GM18867 (cell line): ENCODE measurements at regions not wholly inside any gene's neighbourhood (a gene's known extent, or its start where the extent isn't known, plus 50 kb on each side); places are given as distances from the start of the nearest gene placed in this dataset.

Experiments used
- ATAC-seq: cut with Tn5 transposase; IDR thresholded peaks from one replicate; pipeline ENCODE4 v1.9.1; 2021; ENCODE audit warnings: mild to moderate bottlenecking, moderate library complexity; ENCODE audit not compliant: unreplicated experiment

- peak; percentile 50 for ATAC-seq
Measured at GRCh38 chr15:53462651-53463050, 296.8 kb downstream of the WDR72 start.

GRCh38 chr15:53461677-53462076 lies 297.8 kb downstream of the WDR72 start:
- no peak for ATAC-seq

GRCh38 chr15:53458736-53459135 lies 300.7 kb downstream of the WDR72 start:
- ATAC-seq = no peak

- ATAC-seq = no peak
Measured at GRCh38 chr15:53457479-53457878, 302.0 kb downstream of the WDR72 start.

- no peak for ATAC-seq
Measured at GRCh38 chr15:53454843-53455721, 304.4 kb downstream of the WDR72 start.

- ATAC-seq = no peak
Measured at GRCh38 chr15:53454535-53454842, 305.0 kb downstream of the WDR72 start.

GRCh38 chr15:53453253-53454105 lies 306.0 kb downstream of the WDR72 start:
- no peak for ATAC-seq

GRCh38 chr15:53448232-53449015 lies 311.0 kb downstream of the WDR72 start:
- ATAC-seq = no peak

- ATAC-seq = no peak
Measured at GRCh38 chr15:53447742-53448141, 311.7 kb downstream of the WDR72 start.

GRCh38 chr15:53447053-53447574 lies 312.3 kb downstream of the WDR72 start:
- ATAC-seq = no peak

GRCh38 chr15:53446376-53446775 lies 313.1 kb downstream of the WDR72 start:
- no peak for ATAC-seq

- no peak for ATAC-seq
Measured at GRCh38 chr15:53445531-53445930, 313.9 kb downstream of the WDR72 start.

GRCh38 chr15:53437985-53438841 lies 321.2 kb downstream of the WDR72 start:
- ATAC-seq = no peak

- ATAC-seq = no peak
Measured at GRCh38 chr15:53437366-53437765, 322.1 kb downstream of the WDR72 start.

GRCh38 chr15:53434174-53434678 lies 325.2 kb downstream of the WDR72 start:
- no peak for ATAC-seq

- no peak for ATAC-seq
Measured at GRCh38 chr15:53416219-53416940, 343.1 kb downstream of the WDR72 start.

GRCh38 chr15:53414167-53414566 lies 345.3 kb downstream of the WDR72 start:
- no peak for ATAC-seq

GRCh38 chr15:53412542-53412941 lies 346.9 kb downstream of the WDR72 start:
- ATAC-seq = no peak

- no peak for ATAC-seq
Measured at GRCh38 chr15:53404930-53405493, 354.5 kb downstream of the WDR72 start.
